ENCODE measurements at regions not wholly inside any gene's neighbourhood (a gene's known extent, or its start where the extent isn't known, plus 50 kb on each side); places are given as distances from the start of the nearest gene placed in this dataset.
A peak's percentile ranks its signal among the peaks of the same experiment; 100 is the strongest.

- in situ Hi-C loops (cut with HindIII; ENCODE audit: low sequenced_read_pairs): loop anchor here (5.0 kb wide), 1 partner anchor 65 kb away; no protein-coding TSS in a partner anchor
- no peak for DNase-seq (ENCODE audit: low read depth)
- no peak overlapping the region for H3K4me3 ChIP-seq (ENCODE audit: low read depth, low read length)
- no peak for TF ChIP-seq CTCF (IDR thresholded peaks at IDR 0.05; ENCODE audit: low read depth, low read length, missing control alignments)
Observed at GRCh38 chr4:181792641-181793040, 450.6 kb upstream of the TENM3 start.

GRCh38 chr4:181793096-181793495 lies 450.1 kb upstream of the TENM3 start:
- H3K4me3 ChIP-seq (ENCODE audit: low read depth, low read length): no peak overlapping the region
- TF ChIP-seq CTCF (IDR thresholded peaks at IDR 0.05; ENCODE audit: low read depth, low read length, missing control alignments): no peak
- no peak for DNase-seq (ENCODE audit: low read depth)
- in situ Hi-C loops (cut with HindIII; ENCODE audit: low sequenced_read_pairs): loop anchor here (5.0 kb wide), 1 partner anchor 64 kb away; no protein-coding TSS in a partner anchor

GRCh38 chr4:181796502-181796901 lies 446.7 kb upstream of the TENM3 start:
- in situ Hi-C loops (cut with HindIII; ENCODE audit: low sequenced_read_pairs): no loop called here
- no peak overlapping the region for H3K4me3 ChIP-seq (ENCODE audit: low read depth, low read length)
- no peak for TF ChIP-seq CTCF (IDR thresholded peaks at IDR 0.05; ENCODE audit: low read depth, low read length, missing control alignments)
- DNase-seq (ENCODE audit: low read depth): peak; percentile 42

- no peak for DNase-seq (ENCODE audit: low read depth)
- H3K4me3 ChIP-seq (ENCODE audit: low read depth, low read length): no peak overlapping the region
- no peak for TF ChIP-seq CTCF (IDR thresholded peaks at IDR 0.05; ENCODE audit: low read depth, low read length, missing control alignments)
- in situ Hi-C loops (cut with HindIII; ENCODE audit: low sequenced_read_pairs): no loop called here
Observed at GRCh38 chr4:181798536-181798935, 444.7 kb upstream of the TENM3 start.

GRCh38 chr4:181799561-181800069 lies 443.6 kb upstream of the TENM3 start:
- no peak overlapping the region for H3K4me3 ChIP-seq (ENCODE audit: low read depth, low read length)
- in situ Hi-C loops (cut with HindIII; ENCODE audit: low sequenced_read_pairs): no loop called here
- TF ChIP-seq CTCF (IDR thresholded peaks at IDR 0.05; ENCODE audit: low read depth, low read length, missing control alignments): no peak
- DNase-seq (ENCODE audit: low read depth): no peak

- in situ Hi-C loops (cut with HindIII; ENCODE audit: low sequenced_read_pairs): no loop called here
- DNase-seq (ENCODE audit: low read depth): no peak
Observed at GRCh38 chr4:181802207-181802606, 441.0 kb upstream of the TENM3 start.

More at GRCh38 chr4:181802207-181802606, 441.0 kb upstream of the TENM3 start:
- H3K4me3 ChIP-seq (ENCODE audit: low read depth, low read length): no peak overlapping the region
- no peak for TF ChIP-seq CTCF (IDR thresholded peaks at IDR 0.05; ENCODE audit: low read depth, low read length, missing control alignments)

Data from astrocyte of the cerebellum (primary cell).